ENCODE measurements at regions not wholly inside any gene's neighbourhood (a gene's known extent, or its start where the extent isn't known, plus 50 kb on each side); places are given as distances from the start of the nearest gene placed in this dataset.
A peak's percentile ranks its signal among the peaks of the same experiment; 100 is the strongest.
"Not testable (repeated sequence)": the region's sequence is repeated elsewhere in the genome, so short reads cannot be mapped to it uniquely, and the experiment has no call there.

DNA sequence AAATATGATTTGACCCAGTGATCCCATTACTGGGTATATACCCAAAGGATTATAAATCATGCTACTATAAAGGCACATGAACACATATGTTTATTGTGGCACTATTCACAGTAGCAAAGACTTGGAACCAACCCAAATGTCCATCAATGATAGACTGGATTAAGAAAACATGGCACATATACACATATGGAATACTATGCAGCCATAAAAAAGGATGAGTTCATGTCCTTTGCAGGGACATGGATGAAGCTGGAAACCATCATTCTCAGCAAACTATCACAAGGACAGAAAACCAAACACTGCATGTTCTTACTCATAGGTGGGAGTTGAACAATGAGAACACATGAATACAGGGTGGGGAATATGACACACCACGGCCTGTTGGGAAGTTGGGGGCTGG lies 330.5 kb upstream of the HNRNPA3 start:
- not testable (repeated sequence) for DNase-seq

GRCh38 chr2:176885001-176885643 lies 327.5 kb upstream of the HNRNPA3 start:
- no peak for DNase-seq

DNA sequence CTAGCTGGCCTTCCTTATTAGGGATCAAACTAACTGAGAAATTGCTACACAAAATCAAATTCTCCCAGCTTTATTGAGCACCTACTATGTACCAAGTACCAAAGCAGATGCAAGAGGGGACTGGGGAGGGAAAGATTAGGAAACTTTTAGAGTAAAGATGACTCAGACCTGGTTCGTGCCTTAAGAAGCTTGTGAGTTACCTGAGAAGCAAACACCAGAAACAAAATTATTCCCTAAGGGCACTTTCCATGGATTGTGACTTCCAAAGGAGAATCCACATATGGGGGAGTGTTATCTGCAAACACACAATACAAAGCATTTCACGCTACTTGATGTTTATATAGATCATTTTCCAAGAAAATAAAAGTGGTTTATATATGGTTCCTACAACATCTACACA lies 326.9 kb upstream of the HNRNPA3 start:
- no peak for DNase-seq

- no peak for DNase-seq
Measured at GRCh38 chr2:176891105-176891504, 321.5 kb upstream of the HNRNPA3 start.

- no peak for DNase-seq
Measured at GRCh38 chr2:176891857-176892256, 320.7 kb upstream of the HNRNPA3 start.

GRCh38 chr2:176892676-176893226 lies 319.8 kb upstream of the HNRNPA3 start:
- DNase-seq = no peak

- no peak for DNase-seq
Measured at GRCh38 chr2:176895158-176895557, 317.4 kb upstream of the HNRNPA3 start.

GRCh38 chr2:176902454-176902853 lies 310.1 kb upstream of the HNRNPA3 start:
- no peak for DNase-seq

DNA sequence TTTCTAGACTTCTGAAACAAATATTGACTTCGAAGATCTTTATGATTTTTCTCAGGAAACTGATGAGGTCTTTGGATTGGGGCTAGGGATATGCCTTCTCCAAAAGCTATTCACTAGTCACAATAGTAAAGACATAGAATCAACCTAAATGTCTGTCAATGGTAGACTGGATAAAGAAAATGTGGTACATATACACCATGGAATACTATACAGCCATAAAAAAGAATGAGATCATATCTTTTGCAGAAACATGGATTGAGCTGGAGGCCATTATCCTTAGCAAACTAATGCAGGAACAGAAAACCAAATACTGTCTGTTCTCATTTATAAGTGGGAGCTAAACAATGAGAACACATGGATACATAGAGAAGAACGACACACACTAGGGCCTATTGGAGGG lies 308.5 kb upstream of the HNRNPA3 start:
- DNase-seq = not testable (repeated sequence)

- DNase-seq = no peak
Measured at GRCh38 chr2:176907341-176907740, 305.3 kb upstream of the HNRNPA3 start.

- no peak for DNase-seq
Measured at GRCh38 chr2:176910828-176911227, 301.8 kb upstream of the HNRNPA3 start.

- DNase-seq = no peak
Measured at GRCh38 chr2:176913955-176914354, 298.6 kb upstream of the HNRNPA3 start.

GRCh38 chr2:176914371-176914770 lies 298.2 kb upstream of the HNRNPA3 start:
- DNase-seq = no peak

GRCh38 chr2:176922545-176922944 lies 290.0 kb upstream of the HNRNPA3 start:
- DNase-seq = not testable (repeated sequence)

- no peak for DNase-seq
Measured at GRCh38 chr2:176923205-176923604, 289.4 kb upstream of the HNRNPA3 start.

DNA sequence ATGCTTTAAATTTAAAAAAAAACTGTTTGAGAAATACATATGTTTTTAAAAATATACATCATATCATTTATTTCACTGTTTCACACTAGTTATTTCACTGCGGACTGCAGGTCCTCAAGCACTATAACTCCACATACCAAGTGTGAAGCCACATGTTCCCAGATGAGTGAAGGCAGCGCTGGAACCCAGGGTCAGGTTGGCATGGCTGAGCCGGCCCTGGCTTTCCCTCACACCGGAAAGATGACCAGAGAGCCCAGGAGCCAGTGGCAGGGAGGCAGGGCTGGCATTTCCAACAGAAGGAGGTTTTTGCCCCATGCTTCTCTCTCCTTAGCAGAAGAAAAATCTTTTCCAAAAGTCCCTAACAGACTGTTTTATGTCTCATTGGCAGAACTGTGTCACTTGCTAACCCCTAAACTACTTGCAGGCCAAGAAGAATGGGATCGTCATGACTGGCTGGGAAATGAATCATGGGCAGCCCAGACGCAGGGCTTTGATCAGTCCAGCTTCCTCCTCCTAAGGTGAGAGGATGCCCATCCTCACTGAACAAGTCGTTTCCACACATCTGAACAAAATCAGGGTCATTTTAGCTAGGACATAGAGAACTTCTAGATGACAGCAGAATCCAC lies 287.6 kb upstream of the HNRNPA3 start:
- DNase-seq = peak; percentile 40 to 59 (median 41)

DNA sequence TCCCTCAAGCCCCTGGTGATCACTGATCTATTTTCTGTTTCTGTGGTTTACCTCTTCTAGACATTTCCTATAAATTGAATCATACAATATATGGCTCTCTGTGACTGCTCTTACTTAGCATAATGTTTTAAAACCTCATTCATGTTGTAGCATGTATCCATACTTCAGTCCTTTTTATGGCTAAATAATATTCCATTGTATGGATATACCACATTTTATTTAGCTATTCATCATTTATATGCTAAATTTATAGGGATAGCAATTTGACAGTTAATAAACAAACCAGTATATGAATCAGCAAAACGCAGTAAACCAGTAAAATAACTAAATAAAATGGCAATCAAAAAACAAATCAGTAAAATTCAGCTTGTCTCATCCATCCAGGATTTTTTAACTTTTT lies 286.1 kb upstream of the HNRNPA3 start:
- DNase-seq = no peak

DNA sequence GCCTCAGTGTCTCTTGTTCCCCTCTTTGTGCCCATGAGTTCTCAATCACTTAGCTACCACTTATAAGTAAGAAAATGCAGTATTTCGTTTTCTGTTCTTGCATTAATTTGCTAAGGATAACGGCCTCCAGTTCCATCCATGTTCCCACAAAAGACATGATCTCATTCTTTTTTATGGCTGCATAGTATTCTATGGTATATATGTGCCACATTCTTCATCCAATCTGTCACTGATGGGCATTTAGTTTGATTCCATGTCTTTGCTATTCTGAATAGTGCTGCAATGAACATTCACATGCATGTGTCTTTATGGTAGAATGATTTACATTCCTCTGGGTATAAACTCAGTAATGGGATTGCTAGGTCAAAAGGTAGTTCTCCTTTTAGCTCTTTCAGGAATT lies 283.2 kb upstream of the HNRNPA3 start:
- DNase-seq = not testable (repeated sequence)

- DNase-seq = peak in 1 of 3 donors; percentile 15
Measured at GRCh38 chr2:176931588-176932563, 280.7 kb upstream of the HNRNPA3 start.

DNA sequence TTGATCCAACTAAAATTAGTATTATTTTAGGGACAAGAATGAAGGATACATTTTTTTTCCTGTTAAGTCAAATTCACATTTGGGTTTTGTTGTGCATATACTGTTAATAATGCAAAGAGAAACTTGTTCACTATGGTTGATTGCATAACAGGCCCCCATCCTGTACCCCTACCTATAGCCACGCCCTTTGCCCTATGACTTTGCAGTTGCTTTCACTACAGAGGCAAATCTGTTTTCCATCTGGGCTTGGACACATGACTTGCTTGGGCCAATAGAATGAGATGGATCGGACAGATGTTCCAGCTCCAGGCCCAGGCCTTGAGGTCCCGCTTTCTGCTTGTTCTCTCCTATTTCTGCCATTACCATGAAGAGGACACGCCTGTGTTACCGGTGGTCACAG lies 278.5 kb upstream of the HNRNPA3 start:
- DNase-seq = no peak

GRCh38 chr2:176934869-176935415 lies 277.7 kb upstream of the HNRNPA3 start:
- no peak for DNase-seq

GRCh38 chr2:176935543-176936102 lies 277.0 kb upstream of the HNRNPA3 start:
- peak in 2 of 3 donors; percentile 8 to 18 for DNase-seq

GRCh38 chr2:176936410-176936809 lies 276.2 kb upstream of the HNRNPA3 start:
- DNase-seq = peak in 1 of 3 donors; percentile 14

Measured in suppressor macrophage treated with lipopolysaccharide for 1 hour (primary cell).